ENCODE measurements at regions not wholly inside any gene's neighbourhood (a gene's known extent, or its start where the extent isn't known, plus 50 kb on each side); places are given as distances from the start of the nearest gene placed in this dataset.

DNA sequence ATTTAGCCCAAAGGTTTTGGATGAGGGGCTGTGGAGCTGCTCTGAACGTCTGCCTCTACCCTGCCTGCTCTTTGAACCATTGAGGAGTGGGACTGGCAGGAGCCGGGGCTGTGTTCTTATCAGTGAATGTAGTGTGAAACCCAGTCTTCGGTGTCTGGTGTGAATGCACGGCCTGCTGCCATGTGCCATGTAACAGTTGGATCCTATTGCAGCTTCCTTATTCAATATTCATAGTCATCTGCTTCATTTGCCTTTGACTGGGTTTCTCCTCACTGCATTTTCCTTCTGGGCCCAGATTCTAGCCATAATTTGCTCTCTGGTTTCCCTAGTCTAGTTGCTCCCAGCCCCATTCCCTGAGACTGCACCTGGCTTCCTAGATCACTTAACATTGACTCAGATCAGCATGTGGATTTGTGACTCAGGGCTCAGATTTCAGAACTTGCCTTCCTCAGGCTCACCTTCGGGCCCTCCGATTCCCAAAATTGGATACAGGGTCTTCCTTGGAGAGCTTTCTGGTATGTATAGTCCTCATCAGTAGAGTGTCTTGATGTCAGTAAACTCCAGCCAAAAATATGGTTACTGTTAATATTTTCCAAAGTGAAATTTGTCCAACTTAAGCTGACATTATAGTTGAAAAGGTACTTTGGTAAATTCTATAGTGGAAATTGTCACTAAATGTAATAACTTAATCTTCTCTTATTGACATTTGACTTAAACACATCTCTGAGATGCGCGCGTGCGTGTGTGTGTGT, 94.0 kb upstream of the DDIT4L start:
- no peak for DNase-seq (ENCODE audit: extremely low read depth, insufficient read length)
- Histone ChIP-seq H3K4me3 (replicated peaks; ENCODE audit: low read depth, low read length) (no peak overlapping the region), H3K27me3 (replicated peaks; ENCODE audit: control insufficient read depth, insufficient read depth, low read length) (no peaks in the 10 kb centered on the region), H3K36me3 (ENCODE audit: control insufficient read depth, insufficient read depth, low read length) (no peaks in the 10 kb centered on the region)
- TF ChIP-seq, protein P1, sequence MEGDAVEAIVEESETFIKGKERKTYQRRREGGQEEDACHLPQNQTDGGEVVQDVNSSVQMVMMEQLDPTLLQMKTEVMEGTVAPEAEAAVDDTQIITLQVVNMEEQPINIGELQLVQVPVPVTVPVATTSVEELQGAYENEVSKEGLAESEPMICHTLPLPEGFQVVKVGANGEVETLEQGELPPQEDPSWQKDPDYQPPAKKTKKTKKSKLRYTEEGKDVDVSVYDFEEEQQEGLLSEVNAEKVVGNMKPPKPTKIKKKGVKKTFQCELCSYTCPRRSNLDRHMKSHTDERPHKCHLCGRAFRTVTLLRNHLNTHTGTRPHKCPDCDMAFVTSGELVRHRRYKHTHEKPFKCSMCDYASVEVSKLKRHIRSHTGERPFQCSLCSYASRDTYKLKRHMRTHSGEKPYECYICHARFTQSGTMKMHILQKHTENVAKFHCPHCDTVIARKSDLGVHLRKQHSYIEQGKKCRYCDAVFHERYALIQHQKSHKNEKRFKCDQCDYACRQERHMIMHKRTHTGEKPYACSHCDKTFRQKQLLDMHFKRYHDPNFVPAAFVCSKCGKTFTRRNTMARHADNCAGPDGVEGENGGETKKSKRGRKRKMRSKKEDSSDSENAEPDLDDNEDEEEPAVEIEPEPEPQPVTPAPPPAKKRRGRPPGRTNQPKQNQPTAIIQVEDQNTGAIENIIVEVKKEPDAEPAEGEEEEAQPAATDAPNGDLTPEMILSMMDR (IDR thresholded peaks at IDR 0.05; ENCODE audit: insufficient read depth, low read length, poor library complexity, severe bottlenecking): no peak

DNA sequence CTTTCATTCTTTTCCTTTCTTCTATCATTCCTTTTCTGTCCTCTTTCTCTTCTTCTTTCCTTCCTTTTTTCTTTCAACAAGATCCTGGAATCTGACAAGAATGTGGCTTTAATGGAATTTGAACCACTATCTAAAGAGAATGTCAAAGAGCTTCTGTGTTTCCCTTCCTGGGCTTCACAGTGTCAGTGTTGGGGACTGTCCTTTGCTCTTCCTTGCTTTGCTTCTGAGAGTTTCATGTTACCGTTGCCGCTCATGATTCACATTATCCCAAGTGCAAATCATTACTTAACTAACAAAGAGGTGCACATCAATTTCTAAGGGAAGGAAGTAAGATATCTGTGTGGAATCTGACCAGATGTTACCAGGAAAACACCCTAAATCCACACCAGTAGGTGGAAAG, 90.5 kb upstream of the DDIT4L start:
- TF ChIP-seq, protein P1 (IDR thresholded peaks at IDR 0.05; ENCODE audit: insufficient read depth, low read length, poor library complexity, severe bottlenecking): no peak
- Histone ChIP-seq H3K4me3 (replicated peaks; ENCODE audit: low read depth, low read length) (no peak overlapping the region), H3K27me3 (replicated peaks; ENCODE audit: control insufficient read depth, insufficient read depth, low read length) (no peaks in the 10 kb centered on the region), H3K36me3 (ENCODE audit: control insufficient read depth, insufficient read depth, low read length) (no peaks in the 10 kb centered on the region)
- DNase-seq (ENCODE audit: extremely low read depth, insufficient read length): no peak

DNA sequence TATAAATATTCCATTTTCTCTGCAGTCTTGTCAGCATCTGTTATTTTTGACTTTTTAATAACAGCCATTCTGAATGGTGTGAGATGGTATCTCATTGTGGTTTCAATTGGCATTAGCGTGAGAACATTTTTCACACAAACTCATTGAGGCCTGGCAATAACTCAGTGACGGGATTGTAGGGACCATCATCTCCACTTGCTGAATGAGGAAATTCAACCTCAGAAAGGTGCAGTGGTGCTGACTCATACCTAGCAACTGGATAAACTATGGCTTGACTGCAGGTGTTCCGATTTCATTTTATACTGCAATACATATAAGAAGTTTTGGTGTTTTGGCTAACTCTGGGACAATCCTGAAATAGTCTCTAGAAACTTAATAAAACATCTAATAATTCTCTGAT, 88.3 kb upstream of the DDIT4L start:
- Histone ChIP-seq H3K36me3 (ENCODE audit: control insufficient read depth, insufficient read depth, low read length) (no peaks in the 10 kb centered on the region), H3K27me3 (replicated peaks; ENCODE audit: control insufficient read depth, insufficient read depth, low read length) (no peaks in the 10 kb centered on the region), H3K4me3 (replicated peaks; ENCODE audit: low read depth, low read length) (no peak overlapping the region)
- TF ChIP-seq, protein P1 (IDR thresholded peaks at IDR 0.05; ENCODE audit: insufficient read depth, low read length, poor library complexity, severe bottlenecking): no peak
- no peak for DNase-seq (ENCODE audit: extremely low read depth, insufficient read length)

DNA sequence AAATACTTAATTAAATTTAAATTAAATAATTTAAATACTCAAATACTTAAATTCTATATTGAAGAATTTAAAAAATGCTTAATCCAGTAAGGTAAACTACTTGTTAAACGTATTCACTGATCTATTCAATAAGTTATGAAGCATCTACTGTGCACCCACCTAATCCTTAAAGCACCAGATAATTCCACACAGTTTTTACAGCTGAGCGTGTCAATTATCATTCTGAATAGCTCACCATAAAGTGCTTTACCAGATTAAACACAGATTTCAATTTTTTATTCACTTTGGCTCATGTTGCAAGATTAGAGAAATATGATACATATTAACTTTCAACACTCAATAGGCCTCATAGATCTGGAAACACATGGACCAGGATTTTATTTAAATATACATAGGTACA, 79.2 kb upstream of the DDIT4L start:
- no peak for DNase-seq (ENCODE audit: extremely low read depth, insufficient read length)
- no peaks in the 10 kb centered on the region for H3K27me3 ChIP-seq (replicated peaks; ENCODE audit: control insufficient read depth, insufficient read depth, low read length)

DNA sequence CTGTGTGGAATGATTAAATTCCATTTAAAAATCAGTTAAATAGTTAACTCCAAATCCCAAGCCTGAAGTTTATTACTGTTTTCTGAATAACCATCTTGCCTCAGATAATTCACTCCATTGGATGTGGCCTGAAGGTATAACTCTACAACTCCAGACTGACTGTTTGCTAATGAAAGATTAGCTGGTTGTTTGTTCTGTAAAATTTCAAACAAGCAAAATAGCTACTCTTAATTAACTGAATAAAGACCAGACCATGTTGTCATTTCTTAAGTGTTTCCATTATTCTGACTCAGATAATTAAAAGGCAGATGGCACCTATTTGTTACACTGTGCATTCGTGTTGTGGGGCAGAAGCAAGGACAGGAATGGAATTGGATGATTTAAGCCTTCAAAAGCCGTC, 78.5 kb upstream of the DDIT4L start:
- no peak for DNase-seq (ENCODE audit: extremely low read depth, insufficient read length)
- no peaks in the 10 kb centered on the region for H3K27me3 ChIP-seq (replicated peaks; ENCODE audit: control insufficient read depth, insufficient read depth, low read length)
- H3K4me3 ChIP-seq (replicated peaks; ENCODE audit: low read depth, low read length): no peak overlapping the region
- TF ChIP-seq, protein P1 (IDR thresholded peaks at IDR 0.05; ENCODE audit: insufficient read depth, low read length, poor library complexity, severe bottlenecking): no peak
- H3K36me3 ChIP-seq (ENCODE audit: control insufficient read depth, insufficient read depth, low read length): no peaks in the 10 kb centered on the region

More for the DNA sequence above, 79.2 kb upstream of the DDIT4L start:
- no peak overlapping the region for H3K4me3 ChIP-seq (replicated peaks; ENCODE audit: low read depth, low read length)
- no peaks in the 10 kb centered on the region for H3K36me3 ChIP-seq (ENCODE audit: control insufficient read depth, insufficient read depth, low read length)
- TF ChIP-seq, protein P1 (IDR thresholded peaks at IDR 0.05; ENCODE audit: insufficient read depth, low read length, poor library complexity, severe bottlenecking): no peak

DNA sequence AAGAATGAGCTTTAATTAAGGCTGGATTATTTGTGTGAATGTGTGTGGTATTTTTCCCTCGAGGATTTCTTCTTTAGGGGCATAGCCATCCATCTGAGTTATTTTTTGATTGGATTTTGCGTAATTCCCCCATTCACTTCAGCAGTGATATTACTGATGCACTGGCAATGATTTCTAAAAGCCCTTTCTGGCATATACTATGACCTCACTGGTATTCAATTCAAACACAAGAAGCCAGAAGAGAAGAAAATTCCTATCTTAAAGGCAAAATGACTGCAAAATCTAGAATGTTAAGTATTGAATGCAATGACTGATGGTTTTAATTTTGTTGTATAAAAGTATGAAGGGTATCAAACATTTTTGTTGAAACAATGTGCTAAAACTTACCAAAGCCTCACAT, 71.1 kb upstream of the DDIT4L start:
- H3K27me3 ChIP-seq (replicated peaks; ENCODE audit: control insufficient read depth, insufficient read depth, low read length): no peaks in the 10 kb centered on the region
- no peak for DNase-seq (ENCODE audit: extremely low read depth, insufficient read length)
- no peaks in the 10 kb centered on the region for H3K36me3 ChIP-seq (ENCODE audit: control insufficient read depth, insufficient read depth, low read length)
- no peak overlapping the region for H3K4me3 ChIP-seq (replicated peaks; ENCODE audit: low read depth, low read length)
- TF ChIP-seq, protein P1 (IDR thresholded peaks at IDR 0.05; ENCODE audit: insufficient read depth, low read length, poor library complexity, severe bottlenecking): no peak

Measured in GM06990 (cell line).